ENCODE measurements at regions not wholly inside any gene's neighbourhood (a gene's known extent, or its start where the extent isn't known, plus 50 kb on each side); places are given as distances from the start of the nearest gene placed in this dataset.

- Histone ChIP-seq H3K36me3 (ENCODE audit: control insufficient read depth, insufficient read depth, low read length) (no peaks in the 10 kb centered on the region), H3K27me3 (replicated peaks; ENCODE audit: control insufficient read depth, insufficient read depth, low read length) (no peaks in the 10 kb centered on the region), H3K4me3 (ENCODE audit: low read depth, low read length) (no peak overlapping the region), H3K4me1 (no peaks in the 10 kb centered on the region), H3K9me3 (no peaks in the 10 kb centered on the region)
- no TSS peak for BruUV-seq (replicated peaks)
- Mint-ChIP-seq H3K9me3 (ENCODE audit: unreplicated experiment) (no peaks in the 10 kb centered on the region), H3K4me1 (ENCODE audit: low read depth, unreplicated experiment) (no peaks in the 10 kb centered on the region), H3K27ac (ENCODE audit: unreplicated experiment) (no peak overlapping the region), H3K27me3 (ENCODE audit: insufficient read depth, unreplicated experiment) (no peaks in the 10 kb centered on the region), H3K36me3 (ENCODE audit: insufficient read depth, unreplicated experiment) (no peaks in the 10 kb centered on the region), H3K4me3 (ENCODE audit: unreplicated experiment) (no peak overlapping the region)
- intact Hi-C loops (cut with micrococcal nuclease; ENCODE audit: unreplicated experiment) = no loop called here
- TF ChIP-seq, protein P1, sequence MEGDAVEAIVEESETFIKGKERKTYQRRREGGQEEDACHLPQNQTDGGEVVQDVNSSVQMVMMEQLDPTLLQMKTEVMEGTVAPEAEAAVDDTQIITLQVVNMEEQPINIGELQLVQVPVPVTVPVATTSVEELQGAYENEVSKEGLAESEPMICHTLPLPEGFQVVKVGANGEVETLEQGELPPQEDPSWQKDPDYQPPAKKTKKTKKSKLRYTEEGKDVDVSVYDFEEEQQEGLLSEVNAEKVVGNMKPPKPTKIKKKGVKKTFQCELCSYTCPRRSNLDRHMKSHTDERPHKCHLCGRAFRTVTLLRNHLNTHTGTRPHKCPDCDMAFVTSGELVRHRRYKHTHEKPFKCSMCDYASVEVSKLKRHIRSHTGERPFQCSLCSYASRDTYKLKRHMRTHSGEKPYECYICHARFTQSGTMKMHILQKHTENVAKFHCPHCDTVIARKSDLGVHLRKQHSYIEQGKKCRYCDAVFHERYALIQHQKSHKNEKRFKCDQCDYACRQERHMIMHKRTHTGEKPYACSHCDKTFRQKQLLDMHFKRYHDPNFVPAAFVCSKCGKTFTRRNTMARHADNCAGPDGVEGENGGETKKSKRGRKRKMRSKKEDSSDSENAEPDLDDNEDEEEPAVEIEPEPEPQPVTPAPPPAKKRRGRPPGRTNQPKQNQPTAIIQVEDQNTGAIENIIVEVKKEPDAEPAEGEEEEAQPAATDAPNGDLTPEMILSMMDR (IDR thresholded peaks at IDR 0.05; ENCODE audit: insufficient read depth in 1 of 2, low read depth in 1 of 2, low read length in 1 of 2, severe bottlenecking in 1 of 2, unreplicated experiment in 1 of 2) = no peak
- CTCF ChIA-PET = no interaction called here
- POLR2A ChIA-PET = no interaction called here
- DNase-seq = no peak
Observed at GRCh38 chr1:104526158-104526795, 776.6 kb downstream of the AMY1C start.

- POLR2A ChIA-PET = no interaction called here
- TF ChIP-seq, protein P1 (IDR thresholded peaks at IDR 0.05; ENCODE audit: insufficient read depth in 1 of 2, low read depth in 1 of 2, low read length in 1 of 2, severe bottlenecking in 1 of 2, unreplicated experiment in 1 of 2) = no peak
- no TSS peak for BruUV-seq (replicated peaks)
- Mint-ChIP-seq H3K9me3 (ENCODE audit: unreplicated experiment) (no peaks in the 10 kb centered on the region), H3K27me3 (ENCODE audit: insufficient read depth, unreplicated experiment) (no peaks in the 10 kb centered on the region), H3K36me3 (ENCODE audit: insufficient read depth, unreplicated experiment) (no peaks in the 10 kb centered on the region), H3K4me1 (ENCODE audit: low read depth, unreplicated experiment) (no peaks in the 10 kb centered on the region), H3K27ac (ENCODE audit: unreplicated experiment) (no peak overlapping the region), H3K4me3 (ENCODE audit: unreplicated experiment) (no peak overlapping the region)
- H3K4me3 ChIP-seq (ENCODE audit: low read depth, low read length) = no peak overlapping the region
- CTCF ChIA-PET = no interaction called here
- no peaks in the 10 kb centered on the region for H3K27me3 ChIP-seq (replicated peaks; ENCODE audit: control insufficient read depth, insufficient read depth, low read length)
- H3K4me1 ChIP-seq = no peaks in the 10 kb centered on the region
- H3K36me3 ChIP-seq (ENCODE audit: control insufficient read depth, insufficient read depth, low read length) = no peaks in the 10 kb centered on the region
- intact Hi-C loops (cut with micrococcal nuclease; ENCODE audit: unreplicated experiment) = no loop called here
- no peaks in the 10 kb centered on the region for H3K9me3 ChIP-seq
- DNase-seq = no peak
Observed at GRCh38 chr1:104531990-104532389, 782.3 kb downstream of the AMY1C start.

- Mint-ChIP-seq H3K9me3 (ENCODE audit: unreplicated experiment) (no peaks in the 10 kb centered on the region), H3K36me3 (ENCODE audit: insufficient read depth, unreplicated experiment) (no peaks in the 10 kb centered on the region), H3K4me1 (ENCODE audit: low read depth, unreplicated experiment) (no peaks in the 10 kb centered on the region), H3K27me3 (ENCODE audit: insufficient read depth, unreplicated experiment) (no peaks in the 10 kb centered on the region), H3K4me3 (ENCODE audit: unreplicated experiment) (no peak overlapping the region), H3K27ac (ENCODE audit: unreplicated experiment) (no peak overlapping the region)
- Histone ChIP-seq H3K27me3 (replicated peaks; ENCODE audit: control insufficient read depth, insufficient read depth, low read length) (no peaks in the 10 kb centered on the region), H3K9me3 (no peaks in the 10 kb centered on the region), H3K4me3 (ENCODE audit: low read depth, low read length) (no peak overlapping the region), H3K4me1 (no peaks in the 10 kb centered on the region), H3K36me3 (ENCODE audit: control insufficient read depth, insufficient read depth, low read length) (no peaks in the 10 kb centered on the region)
- POLR2A ChIA-PET = no interaction called here
- TF ChIP-seq, protein P1 (IDR thresholded peaks at IDR 0.05; ENCODE audit: insufficient read depth in 1 of 2, low read depth in 1 of 2, low read length in 1 of 2, severe bottlenecking in 1 of 2, unreplicated experiment in 1 of 2) = no peak
- DNase-seq = no peak
- intact Hi-C loops (cut with micrococcal nuclease; ENCODE audit: unreplicated experiment) = no loop called here
- no TSS peak for BruUV-seq (replicated peaks)
- CTCF ChIA-PET = no interaction called here
Observed at GRCh38 chr1:104574620-104575019, 824.9 kb downstream of the AMY1C start.
